WTC11 (cell line): ENCODE measurements at regions not wholly inside any gene's neighbourhood (a gene's known extent, or its start where the extent isn't known, plus 50 kb on each side); places are given as distances from the start of the nearest gene placed in this dataset.

Experiments
- ATAC-seq: fragments of 200-7000 bp; cut with Tn5 transposase; 2 replicates; pipeline ENCODE4 v1.10.0; 2021; ENCODE audit warnings: mild to moderate bottlenecking, moderate library complexity
- CTCF ChIA-PET: fragments of 300-600 bp; sonication (Branson Sonifier 250); formaldehyde crosslinking; loops from one replicate; lab custom pipeline; 2021; ENCODE audit warnings: antibody characterized with exemption; lab: Charles Lee
- POLR2A ChIA-PET: fragments of 350-600 bp; sonication (Branson Sonifier 250); formaldehyde crosslinking; loops from one replicate; lab custom pipeline; 2021; ENCODE audit warnings: antibody characterized with exemption; lab: Charles Lee
- DNase-seq: peaks from one replicate; pipeline ENCODE4 v3.0.0; 2021; ENCODE audit warnings: low spot score
- H3K27ac Mint-ChIP-seq: 2 replicates; pipeline ENCODE4 v1.8.0; 2021; ENCODE audit warnings: mixed read lengths
- H3K27me3 Mint-ChIP-seq: 2 replicates; pipeline ENCODE4 v1.8.0; 2021; ENCODE audit warnings: low read depth, mild to moderate bottlenecking, moderate library complexity, mixed read lengths
- H3K36me3 Mint-ChIP-seq: 2 replicates; pipeline ENCODE4 v1.8.0; 2021; ENCODE audit warnings: mixed read lengths
- H3K4me1 Mint-ChIP-seq: 2 replicates; pipeline ENCODE4 v1.8.0; 2022; ENCODE audit warnings: mixed read lengths
- H3K4me3 Mint-ChIP-seq: 2 replicates; pipeline ENCODE4 v1.8.0; 2021; ENCODE audit warnings: mild to moderate bottlenecking, moderate library complexity, mixed read lengths
- H3K9me3 Mint-ChIP-seq: 2 replicates; pipeline ENCODE4 v1.8.0; 2021; ENCODE audit warnings: mixed read lengths
- ARID4B ChIP-seq: sonication (generic); formaldehyde crosslinking; IDR thresholded peaks from 2 replicates; pipeline ENCODE4 v1.8.0; 2023; ENCODE audit warnings: missing genetic modification reagents, mild to moderate bottlenecking, borderline replicate concordance
- ATF1 ChIP-seq: sonication (generic); formaldehyde crosslinking; IDR thresholded peaks from 2 replicates; pipeline ENCODE4 v1.8.1; 2023; ENCODE audit warnings: mild to moderate bottlenecking, moderate library complexity, missing genetic modification reagents
- ATF6 ChIP-seq: sonication (generic); formaldehyde crosslinking; IDR thresholded peaks from 2 replicates; pipeline ENCODE4 v1.8.1; 2023; ENCODE audit warnings: mild to moderate bottlenecking, missing genetic modification reagents
- CBFB ChIP-seq: sonication (generic); formaldehyde crosslinking; IDR thresholded peaks from 2 replicates; pipeline ENCODE4 v1.8.1; 2022; ENCODE audit warnings: mild to moderate bottlenecking, low read depth, missing genetic modification reagents
- GABPB1 ChIP-seq: sonication (generic); formaldehyde crosslinking; IDR thresholded peaks from 2 replicates; pipeline ENCODE4 v1.8.1; 2023; ENCODE audit warnings: mild to moderate bottlenecking, missing genetic modification reagents
- GTF2I ChIP-seq: fragments of 250-450 bp; sonication (Bioruptor Pico); conservative IDR thresholded peaks from 2 replicates; pipeline ENCODE4 v1.4.0; 2021; ENCODE audit warnings: mild to moderate bottlenecking
- IRF1 ChIP-seq: sonication (generic); formaldehyde crosslinking; IDR thresholded peaks from 2 replicates; pipeline ENCODE4 v1.8.0; 2023; ENCODE audit warnings: missing genetic modification reagents
- NFYB ChIP-seq: sonication (generic); formaldehyde crosslinking; conservative IDR thresholded peaks from 2 replicates; pipeline ENCODE4 v1.8.0; 2022; ENCODE audit warnings: low read depth, missing genetic modification reagents
- NR3C1 ChIP-seq: sonication (generic); formaldehyde crosslinking; conservative IDR thresholded peaks from 2 replicates; pipeline ENCODE4 v1.8.1; 2023; ENCODE audit warnings: low read depth, mild to moderate bottlenecking, missing genetic modification reagents
- USF1 ChIP-seq: sonication (generic); formaldehyde crosslinking; IDR thresholded peaks from 2 replicates; pipeline ENCODE4 v1.8.0; 2022; ENCODE audit warnings: mild to moderate bottlenecking, missing genetic modification reagents
- ZNF121 ChIP-seq: sonication (generic); formaldehyde crosslinking; IDR thresholded peaks from 2 replicates; pipeline ENCODE4 v1.8.0; 2023; ENCODE audit warnings: missing genetic modification reagents
- ZNF425 ChIP-seq: fragments of 250-450 bp; sonication (Bioruptor Pico); conservative IDR thresholded peaks from 2 replicates; pipeline ENCODE4 v1.9.0; 2021; ENCODE audit warnings: mild to moderate bottlenecking
- ZNF512 ChIP-seq: sonication (generic); formaldehyde crosslinking; IDR thresholded peaks from 2 replicates; pipeline ENCODE4 v1.8.1; 2022; ENCODE audit warnings: missing genetic modification reagents, borderline replicate concordance
- ZNF532 ChIP-seq: fragments of 250-450 bp; sonication (Bioruptor Pico); IDR thresholded peaks from 2 replicates; pipeline ENCODE4 v1.9.0; 2021; ENCODE audit warnings: mild to moderate bottlenecking, borderline replicate concordance
- ZSCAN18 ChIP-seq: fragments of 250-450 bp; sonication (Bioruptor Pico); IDR thresholded peaks from 2 replicates; pipeline ENCODE4 v2.1.2; 2022; ENCODE audit warnings: mild to moderate bottlenecking, moderate library complexity

GRCh38 chr5:100690036-100690560 lies 154.9 kb downstream of the FAM174A start (continued):
- TF ChIP-seq IRF1 (CRISPR knock-in tag) (no peak), ZNF512 (CRISPR knock-in tag) (no peak), ZNF121 (CRISPR knock-in tag) (no peak), ATF1 (CRISPR knock-in tag) (no peak), USF1 (CRISPR knock-in tag) (no peak), NFYB (no peak)

- peaks cover 4% of the 10 kb centered on the region; the same call in 1 of the 2 replicates for H3K36me3 Mint-ChIP-seq
- TF ChIP-seq ZNF425 (CRISPR knock-in tag) (no peak), GTF2I (no peak), GABPB1 (CRISPR knock-in tag) (no peak), USF1 (CRISPR knock-in tag) (no peak), ZNF532 (CRISPR knock-in tag) (no peak), NR3C1 (CRISPR knock-in tag) (no peak), ZSCAN18 (no peak), ARID4B (CRISPR knock-in tag) (no peak), CBFB (CRISPR knock-in tag) (no peak), ATF6 (CRISPR knock-in tag) (no peak)
These were observed 155.9 kb downstream of the FAM174A start for GRCh38 chr5:100691085-100691484.

More at GRCh38 chr5:100691085-100691484, 155.9 kb downstream of the FAM174A start:
- H3K9me3 Mint-ChIP-seq, result peaks cover 9% of the 10 kb centered on the region
- no peaks in the 10 kb centered on the region for H3K4me1 Mint-ChIP-seq
- ChIA-PET POLR2A (no interaction called here), CTCF (no interaction called here)
- H3K27ac Mint-ChIP-seq, result no peak overlapping the region
- no peak overlapping the region for H3K4me3 Mint-ChIP-seq
- ATAC-seq, result no peak
- H3K27me3 Mint-ChIP-seq, result no peaks in the 10 kb centered on the region
- DNase-seq, result no peak
